WI38 (cell line): ENCODE measurements at regions not wholly inside any gene's neighbourhood (a gene's known extent, or its start where the extent isn't known, plus 50 kb on each side); places are given as distances from the start of the nearest gene placed in this dataset.

Experiments
- H3K4me3 ChIP-seq: 2 replicates; pipeline ENCODE4 v1.5.1; 2011; ENCODE audit warnings: low read depth, mild to moderate bottlenecking, control low read depth, low read length
- TF ChIP-seq, protein P1 (sequence below): IDR thresholded peaks from 2 replicates; pipeline ENCODE4 v1.5.1; 2012; ENCODE audit warnings: low read depth, mild to moderate bottlenecking, control low read depth, low read length

DNA sequence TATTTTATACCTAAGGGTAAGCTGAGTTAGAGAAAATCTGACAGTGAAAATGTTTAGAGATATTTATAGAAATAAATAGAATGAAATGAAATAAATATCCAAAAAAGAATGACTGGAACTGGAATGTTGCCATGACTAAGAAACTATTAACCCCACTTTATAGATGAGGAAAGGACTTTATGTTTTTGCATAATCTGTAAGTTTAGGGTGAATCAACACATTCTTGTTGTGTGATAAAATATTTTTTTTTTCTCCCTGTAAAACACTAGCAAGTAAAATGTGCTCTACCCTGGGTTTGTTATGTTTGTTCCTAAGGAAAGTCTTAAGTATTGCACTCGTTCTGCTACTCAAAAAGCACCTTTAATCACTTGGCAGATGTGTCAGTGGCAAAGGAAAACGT is 83.8 kb upstream of the KL start:
- TF ChIP-seq, protein P1, sequence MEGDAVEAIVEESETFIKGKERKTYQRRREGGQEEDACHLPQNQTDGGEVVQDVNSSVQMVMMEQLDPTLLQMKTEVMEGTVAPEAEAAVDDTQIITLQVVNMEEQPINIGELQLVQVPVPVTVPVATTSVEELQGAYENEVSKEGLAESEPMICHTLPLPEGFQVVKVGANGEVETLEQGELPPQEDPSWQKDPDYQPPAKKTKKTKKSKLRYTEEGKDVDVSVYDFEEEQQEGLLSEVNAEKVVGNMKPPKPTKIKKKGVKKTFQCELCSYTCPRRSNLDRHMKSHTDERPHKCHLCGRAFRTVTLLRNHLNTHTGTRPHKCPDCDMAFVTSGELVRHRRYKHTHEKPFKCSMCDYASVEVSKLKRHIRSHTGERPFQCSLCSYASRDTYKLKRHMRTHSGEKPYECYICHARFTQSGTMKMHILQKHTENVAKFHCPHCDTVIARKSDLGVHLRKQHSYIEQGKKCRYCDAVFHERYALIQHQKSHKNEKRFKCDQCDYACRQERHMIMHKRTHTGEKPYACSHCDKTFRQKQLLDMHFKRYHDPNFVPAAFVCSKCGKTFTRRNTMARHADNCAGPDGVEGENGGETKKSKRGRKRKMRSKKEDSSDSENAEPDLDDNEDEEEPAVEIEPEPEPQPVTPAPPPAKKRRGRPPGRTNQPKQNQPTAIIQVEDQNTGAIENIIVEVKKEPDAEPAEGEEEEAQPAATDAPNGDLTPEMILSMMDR, result no peak
- no peak overlapping the region for H3K4me3 ChIP-seq

DNA sequence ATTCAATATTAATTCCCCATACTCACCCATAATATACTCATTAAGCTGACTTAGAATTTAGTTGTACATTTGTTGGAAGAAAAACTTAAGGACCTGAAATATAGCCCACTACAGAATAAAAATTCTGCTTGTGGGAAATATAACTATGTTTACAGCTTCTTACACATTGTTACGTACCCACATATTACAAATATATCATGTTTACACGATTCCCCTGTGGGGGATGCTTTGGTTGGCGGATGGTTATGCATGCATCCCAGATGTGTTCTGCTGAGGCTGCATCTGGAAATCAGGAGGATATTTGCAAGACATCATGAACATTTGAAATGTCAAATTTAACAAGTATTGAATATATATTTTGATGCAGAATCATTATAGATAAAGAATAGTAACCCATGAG is 79.5 kb upstream of the KL start:
- TF ChIP-seq, protein P1, result no peak
- H3K4me3 ChIP-seq, result no peak overlapping the region

DNA sequence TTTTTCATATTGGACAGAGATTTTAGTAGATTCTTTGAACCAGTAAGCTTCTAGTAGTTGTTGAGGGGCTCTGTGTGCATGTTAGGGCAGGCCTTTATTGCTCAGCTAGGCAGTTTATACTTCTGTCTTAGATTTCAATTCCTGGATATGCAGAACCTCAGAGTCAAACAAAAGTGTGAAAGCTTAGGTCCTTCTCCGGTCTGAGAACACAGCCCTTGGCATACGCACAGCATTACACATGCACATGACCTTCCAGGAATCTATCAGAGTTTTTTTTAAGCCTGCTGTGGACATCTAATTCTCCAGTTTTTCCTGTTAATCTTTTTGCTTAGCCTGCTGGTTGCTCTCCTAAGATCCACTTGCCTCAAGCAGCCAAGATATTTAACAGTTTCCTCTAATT is 77.9 kb upstream of the KL start:
- H3K4me3 ChIP-seq, result no peak overlapping the region
- TF ChIP-seq, protein P1, result no peak

DNA sequence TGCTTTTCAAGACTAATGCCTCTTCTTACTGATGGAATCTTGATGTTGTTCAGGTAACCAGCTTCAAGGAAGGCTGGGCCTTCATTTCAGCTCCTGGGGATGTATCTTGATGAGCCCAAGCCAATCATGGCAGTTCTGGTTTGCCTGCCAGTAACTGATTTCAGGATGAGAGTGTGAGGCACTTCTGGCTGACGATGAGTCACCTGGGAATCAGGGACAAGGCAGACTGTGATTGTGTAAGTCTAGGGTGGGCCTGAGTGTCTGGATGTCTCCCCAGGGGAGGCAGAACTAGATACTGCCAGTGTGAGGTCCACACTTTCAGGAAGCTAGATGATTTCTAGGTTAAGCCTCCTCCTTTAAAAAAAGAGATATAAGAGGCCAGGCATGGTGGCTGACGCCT is 77.3 kb upstream of the KL start:
- H3K4me3 ChIP-seq, result no peak overlapping the region
- TF ChIP-seq, protein P1, result no peak

DNA sequence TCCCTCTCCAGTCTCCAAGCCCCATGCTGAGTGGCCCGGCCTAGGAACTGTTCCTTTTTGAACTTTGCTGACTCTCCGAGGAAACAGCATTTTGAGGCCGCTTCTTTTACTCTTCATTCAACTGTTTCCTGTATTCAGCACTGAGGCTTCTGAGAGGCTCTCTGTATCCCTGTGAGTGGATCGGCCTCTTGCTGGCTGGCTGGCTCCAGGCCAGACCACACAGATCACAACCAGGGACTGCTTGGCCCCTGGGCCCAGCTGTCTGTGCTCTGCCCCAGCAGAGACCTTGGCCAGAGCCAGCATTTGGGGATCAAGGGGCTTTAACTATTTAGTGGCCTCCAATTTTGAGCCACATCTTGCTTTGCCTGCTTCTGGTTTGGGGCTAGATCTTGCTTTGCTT is 75.6 kb upstream of the KL start:
- TF ChIP-seq, protein P1, result no peak
- H3K4me3 ChIP-seq, result no peak overlapping the region

DNA sequence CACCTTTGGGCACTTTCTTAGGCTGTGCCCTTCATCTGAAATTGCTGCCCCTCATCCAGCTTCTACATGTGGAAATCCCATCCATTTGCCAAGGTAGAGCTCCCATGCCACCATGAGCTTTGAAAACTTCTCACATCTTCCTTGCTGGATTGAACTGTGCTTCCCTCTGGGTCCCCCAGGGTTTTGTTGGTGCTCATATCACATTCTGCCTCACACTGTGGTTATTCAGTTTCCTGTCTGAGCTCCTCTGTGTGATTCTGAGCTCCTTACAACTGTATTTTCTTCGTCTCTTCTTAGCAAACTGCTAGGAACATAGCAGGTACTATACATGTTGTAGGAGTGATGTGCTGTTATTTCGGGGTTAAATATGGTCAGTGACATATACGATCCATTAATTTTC is 74.9 kb upstream of the KL start:
- TF ChIP-seq, protein P1, result no peak
- H3K4me3 ChIP-seq, result no peak overlapping the region

DNA sequence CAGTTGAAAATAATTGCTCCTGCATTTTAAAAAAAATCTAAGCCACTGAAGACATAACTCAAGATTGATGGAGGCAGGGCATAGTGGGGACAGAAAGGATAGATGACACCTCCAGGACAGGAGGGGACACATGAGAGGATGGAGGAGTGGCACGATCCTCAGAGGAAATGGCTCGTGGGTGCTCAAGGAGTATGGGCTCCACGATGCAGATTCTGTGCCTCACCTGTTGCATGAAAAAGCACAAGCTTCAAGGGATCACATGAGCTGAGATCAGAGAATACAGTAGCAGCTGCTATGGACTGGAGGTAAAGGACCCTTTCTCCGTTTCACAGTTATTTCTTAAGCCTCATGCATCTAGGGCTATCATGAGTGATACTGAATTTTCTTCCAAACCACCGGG is 69.7 kb upstream of the KL start:
- no peak overlapping the region for H3K4me3 ChIP-seq
- TF ChIP-seq, protein P1, result no peak
